GM12874 (cell line): ENCODE measurements at regions not wholly inside any gene's neighbourhood (a gene's known extent, or its start where the extent isn't known, plus 50 kb on each side); places are given as distances from the start of the nearest gene placed in this dataset.

Source experiments
- CTCF ChIP-seq: IDR thresholded peaks from 2 replicates; pipeline ENCODE4 v1.5.1; 2011; ENCODE audit warnings: low read depth, mild to moderate bottlenecking, control low read depth, low read length, moderate library complexity; ENCODE audit not compliant: insufficient read depth

- TF ChIP-seq CTCF = no peak
These were observed 1179.6 kb downstream of the AMY1C start for GRCh38 chr1:104929280-104929679.

GRCh38 chr1:104932030-104932915 lies 1182.6 kb downstream of the AMY1C start:
- no peak for TF ChIP-seq CTCF

GRCh38 chr1:104932949-104933679 lies 1183.4 kb downstream of the AMY1C start:
- no peak for TF ChIP-seq CTCF

GRCh38 chr1:104933846-104934245 lies 1184.1 kb downstream of the AMY1C start:
- no peak for TF ChIP-seq CTCF

- TF ChIP-seq CTCF = no peak
These were observed 1195.7 kb downstream of the AMY1C start for GRCh38 chr1:104945406-104945805.

GRCh38 chr1:104946558-104947210 lies 1197.0 kb downstream of the AMY1C start:
- TF ChIP-seq CTCF = no peak

- TF ChIP-seq CTCF = no peak
These were observed 1203.9 kb downstream of the AMY1C start for GRCh38 chr1:104953555-104953954.
